ENCODE measurements at regions not wholly inside any gene's neighbourhood (a gene's known extent, or its start where the extent isn't known, plus 50 kb on each side); places are given as distances from the start of the nearest gene placed in this dataset.

DNA sequence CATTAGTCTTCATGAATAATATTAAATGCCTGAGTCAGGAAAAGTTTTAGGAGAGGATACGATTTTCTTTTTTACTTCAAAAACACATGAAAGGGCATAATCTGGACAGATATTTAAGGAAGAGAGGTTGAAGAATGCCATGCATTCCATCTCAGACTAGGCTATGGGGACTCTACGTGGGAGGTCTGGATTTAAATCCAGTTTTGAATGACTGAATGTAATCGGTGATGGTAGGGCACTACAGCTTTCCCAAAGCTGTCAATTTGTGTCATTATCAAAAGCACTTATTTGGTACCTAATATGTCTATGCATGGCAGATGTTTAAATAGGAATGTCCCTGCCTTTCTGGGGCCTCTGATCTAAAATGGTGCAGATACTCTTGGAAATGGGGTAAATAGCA lies 59.3 kb upstream of the RPL34 start:
- TF ChIP-seq, protein P1, sequence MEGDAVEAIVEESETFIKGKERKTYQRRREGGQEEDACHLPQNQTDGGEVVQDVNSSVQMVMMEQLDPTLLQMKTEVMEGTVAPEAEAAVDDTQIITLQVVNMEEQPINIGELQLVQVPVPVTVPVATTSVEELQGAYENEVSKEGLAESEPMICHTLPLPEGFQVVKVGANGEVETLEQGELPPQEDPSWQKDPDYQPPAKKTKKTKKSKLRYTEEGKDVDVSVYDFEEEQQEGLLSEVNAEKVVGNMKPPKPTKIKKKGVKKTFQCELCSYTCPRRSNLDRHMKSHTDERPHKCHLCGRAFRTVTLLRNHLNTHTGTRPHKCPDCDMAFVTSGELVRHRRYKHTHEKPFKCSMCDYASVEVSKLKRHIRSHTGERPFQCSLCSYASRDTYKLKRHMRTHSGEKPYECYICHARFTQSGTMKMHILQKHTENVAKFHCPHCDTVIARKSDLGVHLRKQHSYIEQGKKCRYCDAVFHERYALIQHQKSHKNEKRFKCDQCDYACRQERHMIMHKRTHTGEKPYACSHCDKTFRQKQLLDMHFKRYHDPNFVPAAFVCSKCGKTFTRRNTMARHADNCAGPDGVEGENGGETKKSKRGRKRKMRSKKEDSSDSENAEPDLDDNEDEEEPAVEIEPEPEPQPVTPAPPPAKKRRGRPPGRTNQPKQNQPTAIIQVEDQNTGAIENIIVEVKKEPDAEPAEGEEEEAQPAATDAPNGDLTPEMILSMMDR (IDR thresholded peaks at IDR 0.05 in 8 of 11, conservative IDR thresholded peaks at IDR 0.05 in 3 of 11) = no peak
- no peak for TF ChIP-seq POLR2AphosphoS5 (IDR thresholded peaks at IDR 0.05)
